Ishikawa (cell line): ENCODE measurements at regions not wholly inside any gene's neighbourhood (a gene's known extent, or its start where the extent isn't known, plus 50 kb on each side); places are given as distances from the start of the nearest gene placed in this dataset.

Source experiments
- EGR1 ChIP-seq: IDR thresholded peaks from 2 replicates; pipeline ENCODE4 v1.6.1; 2012
- FOXM1 ChIP-seq: IDR thresholded peaks from 2 replicates; pipeline ENCODE4 v1.6.1; 2012; ENCODE audit warnings: low read depth, borderline replicate concordance
- TAF1 ChIP-seq: IDR thresholded peaks from 2 replicates; pipeline ENCODE4 v1.6.1; 2012; ENCODE audit warnings: low read depth, mild to moderate bottlenecking

GRCh38 chr4:1552451-1552850 lies 131.7 kb downstream of the FAM53A start:
- TF ChIP-seq TAF1 (no peak), EGR1 (no peak), FOXM1 (no peak)
